Panc1 (cell line): ENCODE measurements at regions not wholly inside any gene's neighbourhood (a gene's known extent, or its start where the extent isn't known, plus 50 kb on each side); places are given as distances from the start of the nearest gene placed in this dataset.

Source experiments
- ATAC-seq: fragments of 200-7000 bp; cut with Tn5 transposase; 2 replicates; pipeline ENCODE4 v1.9.1; 2020; ENCODE audit warnings: mild to moderate bottlenecking, moderate library complexity
- BruUV-seq: library from RNA; stranded (reverse); fragments of 400-500 nt; replicated peaks from 2 replicates; lab custom pipeline; 2021; lab: Mats Ljungman, UMichigan
- CTCF ChIA-PET: fragments of 300-600 bp; sonication (Branson Sonifier 250); formaldehyde crosslinking; loops from one replicate; lab custom pipeline; 2022; ENCODE audit warnings: antibody characterized with exemption; lab: Charles Lee
- POLR2A ChIA-PET: fragments of 300-600 bp; sonication (Branson Sonifier 250); formaldehyde crosslinking; loops from one replicate; lab custom pipeline; 2022; ENCODE audit warnings: antibody characterized with exemption; lab: Charles Lee
- DNase-seq: peaks from one replicate; pipeline ENCODE4 v3.0.0-alpha.2; 2010; ENCODE audit warnings: low read depth, low spot score
- H3K27ac ChIP-seq: 2 replicates; pipeline ENCODE4 v1.5.1; 2011; ENCODE audit warnings: mild to moderate bottlenecking, low read length, inconsistent platforms
- H3K27me3 ChIP-seq: fragments of 200-500 bp; sonication (Bioruptor generic); 2 replicates; pipeline ENCODE4 v1.6.0; 2014; ENCODE audit warnings: low read length, inconsistent platforms; ENCODE audit not compliant: control insufficient read depth, insufficient read depth
- H3K36me3 ChIP-seq: fragments of 200-500 bp; sonication (Bioruptor generic); 2 replicates; pipeline ENCODE4 v1.5.1; 2014; ENCODE audit warnings: inconsistent platforms, mild to moderate bottlenecking, low read length, moderate library complexity; ENCODE audit not compliant: control insufficient read depth, insufficient read depth
- H3K4me1 ChIP-seq: 2 replicates; pipeline ENCODE4 v1.5.1; 2011; ENCODE audit warnings: inconsistent platforms, mild to moderate bottlenecking, low read length, moderate library complexity; ENCODE audit not compliant: control insufficient read depth, insufficient read depth
- H3K4me3 ChIP-seq, 2 experiments: 2 replicates each; pipeline ENCODE4 v1.5.1; 2011 to 2012; ENCODE audit warnings: low read depth in 2 of 2, low read length in 2 of 2, mild to moderate bottlenecking in 2 of 2, inconsistent platforms in 1 of 2, moderate library complexity in 1 of 2
- H3K9me3 ChIP-seq: fragments of 200-500 bp; sonication (Bioruptor generic); 2 replicates; pipeline ENCODE4 v1.5.1; 2014; ENCODE audit warnings: low read depth, mild to moderate bottlenecking, inconsistent platforms, low read length, moderate library complexity; ENCODE audit not compliant: control insufficient read depth, insufficient read depth
- POLR2AphosphoS5 ChIP-seq: IDR thresholded peaks from 2 replicates; pipeline ENCODE4 v1.6.1; 2012; ENCODE audit warnings: mild to moderate bottlenecking, low read depth, low read length, moderate library complexity
- SIN3A ChIP-seq: IDR thresholded peaks from 2 replicates; pipeline ENCODE4 v1.6.1; 2012; ENCODE audit warnings: low read depth, mild to moderate bottlenecking, low read length, moderate library complexity, borderline replicate concordance; ENCODE audit not compliant: insufficient read depth
- TCF7L2 ChIP-seq: IDR thresholded peaks from 2 replicates; pipeline ENCODE4 v1.6.1; 2011; ENCODE audit warnings: mild to moderate bottlenecking, low read depth, low read length, inconsistent platforms
- in situ Hi-C: cut with HindIII; loops from 2 replicates; pipeline ENCODE4 v1.10.0; 2016; ENCODE audit warnings: low sequenced_read_pairs, low pct_unique_long_range_greater_than_20kb
- intact Hi-C: fragments of 100-400 bp; cut with micrococcal nuclease; formaldehyde crosslinking; loops from one replicate; pipeline ENCODE4 v1.10.0; 2022; ENCODE audit not compliant: unreplicated experiment
- TF ChIP-seq, protein P1 (sequence below), 2 experiments: IDR thresholded peaks; 2 replicates each; pipeline ENCODE4 v1.6.1; 2011 to 2012; ENCODE audit warnings: low read depth in 2 of 2, control low read depth in 1 of 2, low read length in 1 of 2, mild to moderate bottlenecking in 1 of 2, moderate library complexity in 1 of 2; ENCODE audit not compliant: insufficient read depth in 1 of 2
- TF ChIP-seq, protein P2 (sequence below): fragments of 450-650 bp; IDR thresholded peaks from 2 replicates; pipeline ENCODE4 v1.5.1; 2017; ENCODE audit warnings: mild to moderate bottlenecking

DNA sequence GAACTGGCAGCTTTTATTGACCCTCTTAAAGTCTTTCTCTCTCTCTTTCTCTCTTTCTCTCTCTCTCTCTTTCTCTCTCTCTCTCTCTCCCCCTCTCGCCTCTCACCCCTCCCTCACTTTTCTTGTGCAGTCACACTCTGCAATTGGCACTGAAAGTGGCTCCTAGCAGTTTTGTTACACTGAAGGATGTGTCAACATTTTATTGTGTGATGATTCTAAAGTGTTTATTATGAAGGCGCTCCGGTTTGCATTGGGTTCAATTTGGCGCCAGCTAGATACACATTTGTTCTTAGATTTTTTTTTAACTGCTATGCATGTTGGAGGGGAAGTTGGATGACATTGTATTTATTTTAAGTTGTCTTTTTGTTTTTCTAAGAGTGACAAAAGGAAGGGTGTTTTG lies 64.0 kb upstream of the CHRM3 start:
- Histone ChIP-seq H3K27ac (no peak overlapping the region), H3K27me3 (no peaks in the 10 kb centered on the region), H3K36me3 (no peaks in the 10 kb centered on the region), H3K9me3 (no peaks in the 10 kb centered on the region), H3K4me3 (no peak overlapping the region), H3K4me1 (no peaks in the 10 kb centered on the region)
- POLR2A ChIA-PET = no interaction called here
- DNase-seq = no peak
- TF ChIP-seq, protein P1, sequence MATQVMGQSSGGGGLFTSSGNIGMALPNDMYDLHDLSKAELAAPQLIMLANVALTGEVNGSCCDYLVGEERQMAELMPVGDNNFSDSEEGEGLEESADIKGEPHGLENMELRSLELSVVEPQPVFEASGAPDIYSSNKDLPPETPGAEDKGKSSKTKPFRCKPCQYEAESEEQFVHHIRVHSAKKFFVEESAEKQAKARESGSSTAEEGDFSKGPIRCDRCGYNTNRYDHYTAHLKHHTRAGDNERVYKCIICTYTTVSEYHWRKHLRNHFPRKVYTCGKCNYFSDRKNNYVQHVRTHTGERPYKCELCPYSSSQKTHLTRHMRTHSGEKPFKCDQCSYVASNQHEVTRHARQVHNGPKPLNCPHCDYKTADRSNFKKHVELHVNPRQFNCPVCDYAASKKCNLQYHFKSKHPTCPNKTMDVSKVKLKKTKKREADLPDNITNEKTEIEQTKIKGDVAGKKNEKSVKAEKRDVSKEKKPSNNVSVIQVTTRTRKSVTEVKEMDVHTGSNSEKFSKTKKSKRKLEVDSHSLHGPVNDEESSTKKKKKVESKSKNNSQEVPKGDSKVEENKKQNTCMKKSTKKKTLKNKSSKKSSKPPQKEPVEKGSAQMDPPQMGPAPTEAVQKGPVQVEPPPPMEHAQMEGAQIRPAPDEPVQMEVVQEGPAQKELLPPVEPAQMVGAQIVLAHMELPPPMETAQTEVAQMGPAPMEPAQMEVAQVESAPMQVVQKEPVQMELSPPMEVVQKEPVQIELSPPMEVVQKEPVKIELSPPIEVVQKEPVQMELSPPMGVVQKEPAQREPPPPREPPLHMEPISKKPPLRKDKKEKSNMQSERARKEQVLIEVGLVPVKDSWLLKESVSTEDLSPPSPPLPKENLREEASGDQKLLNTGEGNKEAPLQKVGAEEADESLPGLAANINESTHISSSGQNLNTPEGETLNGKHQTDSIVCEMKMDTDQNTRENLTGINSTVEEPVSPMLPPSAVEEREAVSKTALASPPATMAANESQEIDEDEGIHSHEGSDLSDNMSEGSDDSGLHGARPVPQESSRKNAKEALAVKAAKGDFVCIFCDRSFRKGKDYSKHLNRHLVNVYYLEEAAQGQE (IDR thresholded peaks at IDR 0.05; ENCODE audit: insufficient read depth in 1 of 2, low read depth in 2 of 2, low read length in 1 of 2) = no peak
- TF ChIP-seq TCF7L2 = no peak
- TF ChIP-seq, protein P2, sequence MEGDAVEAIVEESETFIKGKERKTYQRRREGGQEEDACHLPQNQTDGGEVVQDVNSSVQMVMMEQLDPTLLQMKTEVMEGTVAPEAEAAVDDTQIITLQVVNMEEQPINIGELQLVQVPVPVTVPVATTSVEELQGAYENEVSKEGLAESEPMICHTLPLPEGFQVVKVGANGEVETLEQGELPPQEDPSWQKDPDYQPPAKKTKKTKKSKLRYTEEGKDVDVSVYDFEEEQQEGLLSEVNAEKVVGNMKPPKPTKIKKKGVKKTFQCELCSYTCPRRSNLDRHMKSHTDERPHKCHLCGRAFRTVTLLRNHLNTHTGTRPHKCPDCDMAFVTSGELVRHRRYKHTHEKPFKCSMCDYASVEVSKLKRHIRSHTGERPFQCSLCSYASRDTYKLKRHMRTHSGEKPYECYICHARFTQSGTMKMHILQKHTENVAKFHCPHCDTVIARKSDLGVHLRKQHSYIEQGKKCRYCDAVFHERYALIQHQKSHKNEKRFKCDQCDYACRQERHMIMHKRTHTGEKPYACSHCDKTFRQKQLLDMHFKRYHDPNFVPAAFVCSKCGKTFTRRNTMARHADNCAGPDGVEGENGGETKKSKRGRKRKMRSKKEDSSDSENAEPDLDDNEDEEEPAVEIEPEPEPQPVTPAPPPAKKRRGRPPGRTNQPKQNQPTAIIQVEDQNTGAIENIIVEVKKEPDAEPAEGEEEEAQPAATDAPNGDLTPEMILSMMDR = no peak
- TF ChIP-seq SIN3A = no peak
- TF ChIP-seq POLR2AphosphoS5 = no peak
- CTCF ChIA-PET = no interaction called here
- intact Hi-C loops = no loop called here
- BruUV-seq = no TSS peak
- ATAC-seq = no peak
- in situ Hi-C loops = no loop called here

DNA sequence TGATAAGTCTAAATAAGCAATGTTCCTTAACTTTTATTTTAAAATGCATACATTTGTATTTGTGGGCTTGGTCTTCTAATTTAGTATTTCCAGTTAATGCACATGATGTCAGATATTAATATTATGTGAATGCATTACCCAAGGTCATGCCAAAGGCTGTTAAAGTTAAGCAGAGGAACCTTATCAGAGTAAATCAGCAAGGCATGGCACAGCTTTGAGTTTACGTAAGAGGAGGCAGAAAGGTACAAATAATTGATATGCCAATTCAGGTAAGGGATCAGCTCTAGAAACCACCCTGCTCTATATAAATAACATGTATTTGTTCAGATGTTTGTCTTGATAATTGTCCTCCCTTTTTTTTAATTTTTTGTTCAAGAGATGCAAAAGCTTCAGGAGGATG lies 64.5 kb upstream of the CHRM3 start:
- Histone ChIP-seq H3K27ac (no peak overlapping the region), H3K9me3 (no peaks in the 10 kb centered on the region), H3K4me3 (no peak overlapping the region), H3K4me1 (no peaks in the 10 kb centered on the region), H3K27me3 (no peaks in the 10 kb centered on the region), H3K36me3 (no peaks in the 10 kb centered on the region)
- intact Hi-C loops = no loop called here
- no peak for DNase-seq
- in situ Hi-C loops = no loop called here
- ChIA-PET POLR2A (no interaction called here), CTCF (no interaction called here)
- no TSS peak for BruUV-seq
- ATAC-seq = no peak
- no peak for TF ChIP-seq TCF7L2
- no peak for TF ChIP-seq POLR2AphosphoS5
- TF ChIP-seq, protein P2 = no peak
- no peak for TF ChIP-seq SIN3A
- TF ChIP-seq, protein P1 (IDR thresholded peaks at IDR 0.05; ENCODE audit: insufficient read depth in 1 of 2, low read depth in 2 of 2, low read length in 1 of 2) = no peak
